ENCODE measurements at regions not wholly inside any gene's neighbourhood (a gene's known extent, or its start where the extent isn't known, plus 50 kb on each side); places are given as distances from the start of the nearest gene placed in this dataset.

DNA sequence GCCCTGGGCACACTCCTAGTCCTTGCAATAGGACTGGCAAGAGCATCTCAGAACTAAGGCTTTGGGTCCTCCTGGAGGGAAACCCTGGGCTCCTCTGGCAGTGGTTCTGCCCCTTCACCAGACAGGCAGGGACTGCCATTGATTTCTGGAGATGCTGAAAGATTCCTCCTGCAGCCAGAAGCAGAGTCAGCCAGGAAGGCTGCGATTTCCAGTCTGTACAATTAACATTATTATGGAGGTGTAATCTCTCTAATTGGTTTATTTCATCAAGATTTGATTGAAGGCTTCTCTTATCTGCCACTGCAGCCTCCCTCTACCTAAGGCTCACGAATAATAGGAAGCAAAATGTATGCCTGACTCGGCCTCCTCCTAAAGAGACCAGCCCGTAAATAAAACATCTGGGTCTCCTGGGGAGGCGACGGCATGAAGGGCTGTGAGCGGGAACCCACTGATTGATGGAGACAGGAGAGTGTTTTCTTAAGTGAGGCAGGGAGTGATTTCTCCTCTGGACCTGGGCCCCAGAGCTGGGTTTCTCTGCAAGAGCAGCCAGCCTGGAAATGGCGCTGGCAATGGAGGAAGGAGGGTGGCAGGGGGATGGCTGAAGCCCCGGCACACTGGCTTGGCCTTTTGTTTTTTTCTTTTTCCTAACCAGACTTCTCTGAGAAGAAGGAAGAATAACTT lies 689.6 kb downstream of the DHX35 start:
- Histone ChIP-seq H2BK12ac (ENCODE audit: low read depth, low read length) (no peak overlapping the region), H3K9me3 (ENCODE audit: insufficient read depth in 2 of 2, low read depth in 1 of 2, low read length in 1 of 2) (no peaks in the 10 kb centered on the region), H3K79me2 (ENCODE audit: control insufficient read depth in 1 of 2, insufficient read depth in 2 of 2, low read length in 2 of 2) (no peaks in the 10 kb centered on the region), H3K4ac (replicated peaks; ENCODE audit: insufficient read length, low read depth, low read length) (no peak overlapping the region), H3K79me1 (ENCODE audit: low read depth, low read length) (no peaks in the 10 kb centered on the region), H3K18ac (ENCODE audit: extremely low read depth, low read length) (no peak overlapping the region), H4K91ac (replicated peaks; ENCODE audit: insufficient read length, low read length) (no peak overlapping the region), H3K23ac (ENCODE audit: insufficient read length) (no peak overlapping the region), H3K27ac (ENCODE audit: low read depth, low read length) (no peak overlapping the region), H3K23me2 (ENCODE audit: low read depth, low read length) (no peaks in the 10 kb centered on the region), H3K27me3 (replicated peaks in 1 of 4; ENCODE audit: control insufficient read depth in 3 of 4, extremely low read depth in 1 of 4, insufficient read depth in 3 of 4, low read length in 3 of 4) (no peaks in the 10 kb centered on the region), H3K36me3 (ENCODE audit: control insufficient read depth in 2 of 4, insufficient read depth in 4 of 4, low read length in 3 of 4) (no peaks in the 10 kb centered on the region), H3K4me2 (ENCODE audit: insufficient read depth in 1 of 2, low read depth in 2 of 2, low read length in 2 of 2) (no peak overlapping the region), H3K4me1 (replicated peaks in 1 of 4; ENCODE audit: control insufficient read depth in 3 of 4, insufficient read depth in 4 of 4, low read length in 3 of 4) (no peaks in the 10 kb centered on the region), H2AK5ac (ENCODE audit: low read depth, low read length) (no peak overlapping the region), H3K56ac (replicated peaks; ENCODE audit: insufficient read length, low read depth, low read length) (no peak overlapping the region), H4K20me1 (replicated peaks in 1 of 2; ENCODE audit: control insufficient read depth in 1 of 2, insufficient read depth in 2 of 2, low read length in 2 of 2) (no peaks in the 10 kb centered on the region), H2BK20ac (ENCODE audit: low read length) (no peak overlapping the region), H4K8ac (ENCODE audit: extremely low read depth, insufficient read depth, low read length) (no peak overlapping the region), H2AFZ (ENCODE audit: low read length) (no peak overlapping the region), H2BK15ac (ENCODE audit: low read length) (no peak overlapping the region), H2BK5ac (ENCODE audit: low read depth, low read length) (no peak overlapping the region), H2BK120ac (replicated peaks; ENCODE audit: low read depth, low read length) (no peak overlapping the region), H4K5ac (ENCODE audit: insufficient read length, low read depth, low read length) (no peak overlapping the region), H3K14ac (ENCODE audit: insufficient read length) (no peak overlapping the region), H3K9ac (replicated peaks in 1 of 4; ENCODE audit: extremely low read depth in 1 of 4, low read depth in 3 of 4, low read length in 3 of 4) (no peak overlapping the region), H3K4me3 (ENCODE audit: extremely low read depth in 1 of 4, insufficient read depth in 2 of 4, low read depth in 3 of 4, low read length in 4 of 4) (no peak overlapping the region)
- POLR2A ChIA-PET (ENCODE audit: partially characterized antibody): no interaction called here
- FAIRE-seq (no peak), DNase-seq (ENCODE audit: low read depth in 1 of 2, low spot score in 2 of 2) (no peak)
- WGBS, 2 experiments (ENCODE audit: extremely low coverage in 1 of 2, insufficient coverage in 1 of 2, insufficient read length in 1 of 2, insufficient replicate concordance in 2 of 2, low coverage in 1 of 2, low lambda C conversion rate in 2 of 2, missing lambda C conversion rate in 1 of 2): 86% methylated on average over 9 of the region's 9 CpGs; no CpG with 5 or more reads in 1 of the 2 experiments
- CTCF ChIA-PET (ENCODE audit: partially characterized antibody): no interaction called here
- no peak for TF ChIP-seq GTF2F1 (IDR thresholded peaks at IDR 0.05; ENCODE audit: borderline replicate concordance, low read depth, low read length)
- TF ChIP-seq NANOG (IDR thresholded peaks at IDR 0.05; ENCODE audit: insufficient read depth, low read depth, low read length, poor library complexity, severe bottlenecking): no peak
- TF ChIP-seq TAF1 (IDR thresholded peaks at IDR 0.05; ENCODE audit: low read depth, low read length): no peak
- no peak for TF ChIP-seq KDM1A (IDR thresholded peaks at IDR 0.05; ENCODE audit: borderline replicate concordance, low read length)
- no peak for TF ChIP-seq YY1 (IDR thresholded peaks at IDR 0.05; ENCODE audit: low read depth, low read length)
- TF ChIP-seq JUND (IDR thresholded peaks at IDR 0.05; ENCODE audit: low read length): no peak
- TF ChIP-seq EP300 (IDR thresholded peaks at IDR 0.05; ENCODE audit: borderline replicate concordance in 1 of 2, low read depth in 2 of 2, low read length in 2 of 2): no peak
- no peak for TF ChIP-seq USF2 (IDR thresholded peaks at IDR 0.05; ENCODE audit: low read length)
- TF ChIP-seq, protein P1, sequence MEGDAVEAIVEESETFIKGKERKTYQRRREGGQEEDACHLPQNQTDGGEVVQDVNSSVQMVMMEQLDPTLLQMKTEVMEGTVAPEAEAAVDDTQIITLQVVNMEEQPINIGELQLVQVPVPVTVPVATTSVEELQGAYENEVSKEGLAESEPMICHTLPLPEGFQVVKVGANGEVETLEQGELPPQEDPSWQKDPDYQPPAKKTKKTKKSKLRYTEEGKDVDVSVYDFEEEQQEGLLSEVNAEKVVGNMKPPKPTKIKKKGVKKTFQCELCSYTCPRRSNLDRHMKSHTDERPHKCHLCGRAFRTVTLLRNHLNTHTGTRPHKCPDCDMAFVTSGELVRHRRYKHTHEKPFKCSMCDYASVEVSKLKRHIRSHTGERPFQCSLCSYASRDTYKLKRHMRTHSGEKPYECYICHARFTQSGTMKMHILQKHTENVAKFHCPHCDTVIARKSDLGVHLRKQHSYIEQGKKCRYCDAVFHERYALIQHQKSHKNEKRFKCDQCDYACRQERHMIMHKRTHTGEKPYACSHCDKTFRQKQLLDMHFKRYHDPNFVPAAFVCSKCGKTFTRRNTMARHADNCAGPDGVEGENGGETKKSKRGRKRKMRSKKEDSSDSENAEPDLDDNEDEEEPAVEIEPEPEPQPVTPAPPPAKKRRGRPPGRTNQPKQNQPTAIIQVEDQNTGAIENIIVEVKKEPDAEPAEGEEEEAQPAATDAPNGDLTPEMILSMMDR (IDR thresholded peaks at IDR 0.05; ENCODE audit: control extremely low read depth in 1 of 3, insufficient read depth in 1 of 3, low read depth in 1 of 3, low read length in 3 of 3): no peak
- no peak for TF ChIP-seq TCF12 (IDR thresholded peaks at IDR 0.05; ENCODE audit: low read depth, low read length)
